ENCODE measurements at regions not wholly inside any gene's neighbourhood (a gene's known extent, or its start where the extent isn't known, plus 50 kb on each side); places are given as distances from the start of the nearest gene placed in this dataset.

DNA sequence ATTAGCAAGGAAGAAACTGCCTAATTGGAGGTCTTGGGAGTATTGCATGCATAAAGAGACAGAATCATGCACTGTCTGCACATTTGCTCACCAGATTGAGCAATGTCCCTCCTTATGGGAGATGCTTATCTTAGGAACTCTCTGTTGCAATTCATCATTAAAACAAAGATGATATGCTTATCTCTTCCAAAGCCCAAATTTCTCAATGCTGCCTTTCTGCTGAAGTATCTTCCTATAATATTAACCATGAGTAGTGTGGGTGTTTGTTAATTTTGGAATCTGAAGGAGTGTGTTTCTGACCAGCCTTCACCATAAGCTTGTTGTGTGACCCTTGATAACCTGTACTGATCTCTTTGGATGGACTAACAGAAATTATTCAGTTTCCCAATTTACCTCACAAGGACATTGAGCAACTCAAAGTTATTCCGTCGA, 1257.6 kb upstream of the FLRT2 start:
- intact Hi-C loops (cut with DNase I) = no loop called here
- no peak overlapping the region for H3K4me3 ChIP-seq (replicated peaks in 1 of 3)
- H3K36me3 ChIP-seq = no peaks in the 10 kb centered on the region
- 86 to 87% methylated on average over 2 of the region's 2 CpGs for WGBS, 2 donors
- H3K27ac ChIP-seq = no peak overlapping the region
- no peaks in the 10 kb centered on the region for H3K27me3 ChIP-seq
- H3K9me3 ChIP-seq = no peaks in the 10 kb centered on the region
- H3K4me1 ChIP-seq = no peaks in the 10 kb centered on the region
- no peak for DNase-seq
- TF ChIP-seq POLR2A (IDR thresholded peaks at IDR 0.05) = no peak
- TF ChIP-seq, protein P1, sequence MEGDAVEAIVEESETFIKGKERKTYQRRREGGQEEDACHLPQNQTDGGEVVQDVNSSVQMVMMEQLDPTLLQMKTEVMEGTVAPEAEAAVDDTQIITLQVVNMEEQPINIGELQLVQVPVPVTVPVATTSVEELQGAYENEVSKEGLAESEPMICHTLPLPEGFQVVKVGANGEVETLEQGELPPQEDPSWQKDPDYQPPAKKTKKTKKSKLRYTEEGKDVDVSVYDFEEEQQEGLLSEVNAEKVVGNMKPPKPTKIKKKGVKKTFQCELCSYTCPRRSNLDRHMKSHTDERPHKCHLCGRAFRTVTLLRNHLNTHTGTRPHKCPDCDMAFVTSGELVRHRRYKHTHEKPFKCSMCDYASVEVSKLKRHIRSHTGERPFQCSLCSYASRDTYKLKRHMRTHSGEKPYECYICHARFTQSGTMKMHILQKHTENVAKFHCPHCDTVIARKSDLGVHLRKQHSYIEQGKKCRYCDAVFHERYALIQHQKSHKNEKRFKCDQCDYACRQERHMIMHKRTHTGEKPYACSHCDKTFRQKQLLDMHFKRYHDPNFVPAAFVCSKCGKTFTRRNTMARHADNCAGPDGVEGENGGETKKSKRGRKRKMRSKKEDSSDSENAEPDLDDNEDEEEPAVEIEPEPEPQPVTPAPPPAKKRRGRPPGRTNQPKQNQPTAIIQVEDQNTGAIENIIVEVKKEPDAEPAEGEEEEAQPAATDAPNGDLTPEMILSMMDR (IDR thresholded peaks at IDR 0.05) = no peak

DNA sequence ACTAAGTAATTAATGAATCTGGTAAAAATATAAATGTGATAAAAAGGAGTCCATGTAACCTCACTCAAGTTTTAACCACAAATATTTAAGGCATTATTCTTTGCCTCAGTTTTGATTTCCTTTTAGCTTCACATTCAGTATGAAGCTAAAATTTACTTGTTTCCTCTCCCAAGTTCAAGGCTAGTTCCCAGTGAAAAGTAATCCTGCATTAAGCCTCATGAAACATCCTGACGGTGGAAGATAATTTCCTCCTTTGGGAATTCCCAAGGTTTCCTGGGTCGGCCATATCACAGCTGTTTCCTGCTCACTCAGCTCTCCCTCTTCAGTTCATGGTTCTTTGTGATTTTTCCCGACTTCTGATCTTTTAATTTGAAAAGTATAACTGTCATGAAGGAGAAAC, 1256.8 kb upstream of the FLRT2 start:
- Histone ChIP-seq H3K4me1 (no peaks in the 10 kb centered on the region), H3K4me3 (replicated peaks in 1 of 3) (no peak overlapping the region), H3K9me3 (no peaks in the 10 kb centered on the region), H3K36me3 (no peaks in the 10 kb centered on the region), H3K27ac (no peak overlapping the region), H3K27me3 (no peaks in the 10 kb centered on the region)
- WGBS, 2 donors = 72 to 79% methylated on average over 3 of the region's 3 CpGs
- intact Hi-C loops (cut with DNase I) = no loop called here
- DNase-seq = no peak
- TF ChIP-seq POLR2A (IDR thresholded peaks at IDR 0.05) = no peak
- TF ChIP-seq, protein P1 (IDR thresholded peaks at IDR 0.05) = no peak

DNA sequence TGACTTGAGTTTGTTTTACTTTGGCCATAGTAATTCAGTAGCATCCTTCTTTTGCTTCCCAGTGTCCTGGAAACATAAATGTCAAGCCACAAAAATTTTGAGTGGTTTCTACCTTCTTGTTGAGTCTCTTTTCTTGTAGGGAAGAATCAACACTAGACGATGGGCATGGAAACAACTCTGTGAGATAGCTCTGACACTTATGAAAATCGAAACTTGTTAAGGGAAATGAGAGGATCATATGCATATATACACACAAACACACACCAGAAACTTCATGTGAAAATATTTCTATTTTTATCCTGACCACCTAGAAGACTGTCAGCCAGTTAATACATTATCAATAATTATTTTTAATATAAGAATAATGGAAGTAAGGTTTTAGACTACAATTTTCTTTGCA, 1247.3 kb upstream of the FLRT2 start:
- Histone ChIP-seq H3K4me3 (replicated peaks in 1 of 3) (no peak overlapping the region), H3K36me3 (no peaks in the 10 kb centered on the region), H3K4me1 (peaks cover 9 to 14% of the 10 kb centered on the region in 2 donors), H3K27me3 (no peaks in the 10 kb centered on the region), H3K27ac (no peak overlapping the region), H3K9me3 (no peaks in the 10 kb centered on the region)
- TF ChIP-seq, protein P1 (IDR thresholded peaks at IDR 0.05) = no peak
- TF ChIP-seq POLR2A (IDR thresholded peaks at IDR 0.05) = no peak
- DNase-seq = no peak
- intact Hi-C loops (cut with DNase I) = no loop called here
- 91 to 92% methylated on average over 2 of the region's 2 CpGs for WGBS, 2 donors

DNA sequence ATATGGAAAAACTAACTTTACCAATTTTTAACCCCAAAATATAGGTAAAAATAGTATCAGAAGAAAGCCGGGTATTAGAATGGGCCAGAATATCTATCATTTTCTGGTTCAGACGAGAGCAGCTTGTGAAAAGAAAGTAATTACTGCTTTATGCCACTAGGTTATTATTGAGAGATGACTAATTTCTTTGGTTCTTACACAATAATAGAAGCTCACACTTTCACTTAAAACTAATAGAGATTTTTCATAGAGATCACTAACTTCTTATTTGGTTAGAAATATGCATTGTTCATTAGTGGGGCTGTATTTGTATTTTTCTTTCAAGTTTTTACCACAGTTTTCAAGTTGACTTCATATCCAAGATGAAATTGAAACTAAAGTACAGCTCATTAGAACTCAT, 1241.2 kb upstream of the FLRT2 start:
- H3K9me3 ChIP-seq = no peaks in the 10 kb centered on the region
- 70 to 88% methylated on average over 2 of the region's 2 CpGs for WGBS, 2 donors
- no peak for DNase-seq
- H3K4me1 ChIP-seq = peaks cover 9 to 14% of the 10 kb centered on the region in 2 donors
- no peak for TF ChIP-seq POLR2A (IDR thresholded peaks at IDR 0.05)
- TF ChIP-seq, protein P1 (IDR thresholded peaks at IDR 0.05) = no peak
- intact Hi-C loops (cut with DNase I) = no loop called here
- no peak overlapping the region for H3K4me3 ChIP-seq (replicated peaks in 1 of 3)
- H3K27me3 ChIP-seq = no peaks in the 10 kb centered on the region
- H3K27ac ChIP-seq = no peak overlapping the region
- H3K36me3 ChIP-seq = no peaks in the 10 kb centered on the region

DNA sequence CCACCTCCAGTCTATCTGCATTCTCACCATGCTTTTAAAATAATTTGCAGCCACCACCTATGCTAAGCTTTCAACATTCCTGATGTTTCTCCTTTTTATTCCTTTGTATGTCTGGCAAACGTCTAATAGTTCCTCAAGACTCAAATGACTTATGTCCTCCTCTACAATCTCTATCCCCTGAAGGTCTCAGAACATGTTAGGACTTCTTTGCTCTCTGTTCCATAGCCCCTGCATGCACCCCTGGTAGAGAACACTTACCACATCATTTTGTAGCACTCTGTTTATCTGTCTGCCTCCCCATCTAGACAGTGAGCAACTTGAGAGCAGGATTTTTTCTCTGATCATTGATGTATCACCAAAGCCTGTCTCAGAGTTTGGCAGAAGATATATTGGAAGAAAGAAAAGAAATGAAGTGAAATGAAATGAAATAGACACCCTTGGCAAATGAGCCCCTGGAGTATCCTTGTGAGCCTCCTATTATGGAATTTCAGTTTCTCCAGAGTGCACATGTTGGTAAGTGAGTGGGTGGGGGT, 1231.2 kb upstream of the FLRT2 start:
- H3K9me3 ChIP-seq = no peaks in the 10 kb centered on the region
- H3K4me3 ChIP-seq (replicated peaks in 1 of 3) = no peak overlapping the region
- TF ChIP-seq POLR2A (IDR thresholded peaks at IDR 0.05) = no peak
- TF ChIP-seq, protein P1 (IDR thresholded peaks at IDR 0.05) = no peak
- no peaks in the 10 kb centered on the region for H3K4me1 ChIP-seq
- DNase-seq = no peak
- no peak overlapping the region for H3K27ac ChIP-seq
- no peaks in the 10 kb centered on the region for H3K36me3 ChIP-seq
- intact Hi-C loops (cut with DNase I) = no loop called here
- 48% methylated on average over 1 of the region's 1 CpG for WGBS, 2 donors
- H3K27me3 ChIP-seq = no peaks in the 10 kb centered on the region
